Endothelial cell of umbilical vein (primary cell): ENCODE measurements at regions not wholly inside any gene's neighbourhood (a gene's known extent, or its start where the extent isn't known, plus 50 kb on each side); places are given as distances from the start of the nearest gene placed in this dataset.

Experiments used
- CTCF ChIP-seq, 2 donors: IDR thresholded peaks; 1 replicate in 1 of 2; 2 replicates in 1 of 2; pipeline ENCODE4 v1.5.1; 2011; ENCODE audit warnings: low read length in 2 of 2, mild to moderate bottlenecking in 2 of 2, moderate library complexity in 2 of 2, control low read depth in 1 of 2, inconsistent platforms in 1 of 2, low read depth in 1 of 2; ENCODE audit not compliant: insufficient read depth in 1 of 2; ENCODE audit errors: extremely low read depth in 1 of 2
- POLR2AphosphoS5 ChIP-seq: IDR thresholded peaks from 2 replicates; pipeline ENCODE4 v1.6.1; 2012; ENCODE audit warnings: low read depth, mild to moderate bottlenecking, control low read depth, low read length, moderate library complexity; ENCODE audit not compliant: insufficient read depth

- no peak for TF ChIP-seq CTCF (IDR thresholded peaks at IDR 0.05; ENCODE audit: extremely low read depth in 1 of 2, insufficient read depth in 1 of 2, low read depth in 1 of 2, low read length in 2 of 2)
- TF ChIP-seq POLR2AphosphoS5: no peak
Measured at GRCh38 chr6:12640438-12640837, 76.1 kb upstream of the PHACTR1 start.
